ENCODE measurements at regions not wholly inside any gene's neighbourhood (a gene's known extent, or its start where the extent isn't known, plus 50 kb on each side); places are given as distances from the start of the nearest gene placed in this dataset.
"Not testable (repeated sequence)": the region's sequence is repeated elsewhere in the genome, so short reads cannot be mapped to it uniquely, and the experiment has no call there.

DNA sequence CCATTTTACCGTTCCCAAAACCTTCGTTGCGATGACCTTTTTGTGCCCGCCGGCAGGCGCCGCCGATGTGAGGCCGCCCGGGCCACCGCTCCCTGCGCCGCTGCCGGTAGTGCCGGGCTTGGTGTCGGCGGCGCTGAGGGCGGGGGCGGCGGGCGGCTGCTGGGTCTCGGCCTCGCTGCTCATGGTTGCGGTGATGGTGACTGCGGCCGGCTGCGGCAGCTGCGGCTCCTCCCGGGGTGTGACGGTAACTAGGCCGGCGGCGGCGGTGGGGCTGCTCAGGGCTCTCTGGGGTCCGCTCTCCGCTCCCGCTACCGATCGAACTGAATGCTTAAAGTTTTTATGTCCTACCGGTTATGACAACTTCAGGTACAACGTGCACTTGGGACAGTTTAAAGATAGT lies 472.6 kb upstream of the CCDC196 start:
- not testable (repeated sequence) for TF ChIP-seq POLR2AphosphoS5, POLR2A (IDR thresholded peaks at IDR 0.05)
- TF ChIP-seq, protein P1, sequence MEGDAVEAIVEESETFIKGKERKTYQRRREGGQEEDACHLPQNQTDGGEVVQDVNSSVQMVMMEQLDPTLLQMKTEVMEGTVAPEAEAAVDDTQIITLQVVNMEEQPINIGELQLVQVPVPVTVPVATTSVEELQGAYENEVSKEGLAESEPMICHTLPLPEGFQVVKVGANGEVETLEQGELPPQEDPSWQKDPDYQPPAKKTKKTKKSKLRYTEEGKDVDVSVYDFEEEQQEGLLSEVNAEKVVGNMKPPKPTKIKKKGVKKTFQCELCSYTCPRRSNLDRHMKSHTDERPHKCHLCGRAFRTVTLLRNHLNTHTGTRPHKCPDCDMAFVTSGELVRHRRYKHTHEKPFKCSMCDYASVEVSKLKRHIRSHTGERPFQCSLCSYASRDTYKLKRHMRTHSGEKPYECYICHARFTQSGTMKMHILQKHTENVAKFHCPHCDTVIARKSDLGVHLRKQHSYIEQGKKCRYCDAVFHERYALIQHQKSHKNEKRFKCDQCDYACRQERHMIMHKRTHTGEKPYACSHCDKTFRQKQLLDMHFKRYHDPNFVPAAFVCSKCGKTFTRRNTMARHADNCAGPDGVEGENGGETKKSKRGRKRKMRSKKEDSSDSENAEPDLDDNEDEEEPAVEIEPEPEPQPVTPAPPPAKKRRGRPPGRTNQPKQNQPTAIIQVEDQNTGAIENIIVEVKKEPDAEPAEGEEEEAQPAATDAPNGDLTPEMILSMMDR (IDR thresholded peaks at IDR 0.05) = not testable (repeated sequence)
